GM12864 (cell line): ENCODE measurements at regions not wholly inside any gene's neighbourhood (a gene's known extent, or its start where the extent isn't known, plus 50 kb on each side); places are given as distances from the start of the nearest gene placed in this dataset.

ENCODE experiments used
- DNase-seq: peaks from one replicate; pipeline ENCODE4 v3.0.0-alpha.2; 2011; ENCODE audit warnings: low read depth
- H3K4me3 ChIP-seq: 2 replicates; pipeline ENCODE4 v1.5.1; 2011; ENCODE audit warnings: mild to moderate bottlenecking, low read depth, low read length, control low read depth
- CTCF ChIP-seq: IDR thresholded peaks from 2 replicates; pipeline ENCODE4 v1.5.1; 2011; ENCODE audit warnings: low read depth, mild to moderate bottlenecking, moderate library complexity, low read length, control low read depth, inconsistent platforms; ENCODE audit errors: missing control alignments

- H3K4me3 ChIP-seq = no peak overlapping the region
- no peak for TF ChIP-seq CTCF
- no peak for DNase-seq
Measured at GRCh38 chr6:155955038-155955437, 499.4 kb upstream of the NOX3 start.

- no peak overlapping the region for H3K4me3 ChIP-seq
- TF ChIP-seq CTCF = no peak
- no peak for DNase-seq
Measured at GRCh38 chr6:155954149-155954548, 498.5 kb upstream of the NOX3 start.

GRCh38 chr6:155949256-155949655 lies 493.6 kb upstream of the NOX3 start:
- no peak overlapping the region for H3K4me3 ChIP-seq
- no peak for TF ChIP-seq CTCF
- DNase-seq = no peak

- TF ChIP-seq CTCF = no peak
- DNase-seq = no peak
- no peak overlapping the region for H3K4me3 ChIP-seq
Measured at GRCh38 chr6:155946860-155947259, 491.2 kb upstream of the NOX3 start.

- no peak overlapping the region for H3K4me3 ChIP-seq
- no peak for TF ChIP-seq CTCF
- no peak for DNase-seq
Measured at GRCh38 chr6:155943635-155944034, 488.0 kb upstream of the NOX3 start.

GRCh38 chr6:155939253-155939652 lies 483.6 kb upstream of the NOX3 start:
- no peak overlapping the region for H3K4me3 ChIP-seq
- no peak for TF ChIP-seq CTCF
- DNase-seq = no peak

- no peak overlapping the region for H3K4me3 ChIP-seq
- DNase-seq = no peak
- TF ChIP-seq CTCF = no peak
Measured at GRCh38 chr6:155936551-155936950, 480.9 kb upstream of the NOX3 start.
